ENCODE measurements at regions not wholly inside any gene's neighbourhood (a gene's known extent, or its start where the extent isn't known, plus 50 kb on each side); places are given as distances from the start of the nearest gene placed in this dataset.

GRCh38 chr13:105597573-105597972, 937.9 kb downstream of the EFNB2 start:
- Histone ChIP-seq H3K4me2 (ENCODE audit: unreplicated experiment) (no peak overlapping the region), H3K9me3 (ENCODE audit: low read depth) (no peaks in the 10 kb centered on the region), H3K9ac (no peak overlapping the region), H3K27me3 (replicated peaks; ENCODE audit: insufficient read depth) (no peaks in the 10 kb centered on the region), H3K79me2 (ENCODE audit: insufficient read depth) (no peaks in the 10 kb centered on the region), H3K9me2 (ENCODE audit: insufficient read depth) (no peaks in the 10 kb centered on the region), H3K4me1 (ENCODE audit: insufficient read depth) (no peaks in the 10 kb centered on the region), H3K4me3 (no peak overlapping the region), H4K20me1 (ENCODE audit: insufficient read depth) (no peaks in the 10 kb centered on the region), H3F3A (ENCODE audit: insufficient read depth) (no peaks in the 10 kb centered on the region), H3K36me3 (ENCODE audit: low read depth) (no peaks in the 10 kb centered on the region), H3K27ac (no peak overlapping the region), H2AFZ (no peak overlapping the region)
- 20% methylated on average over 4 to 5 of the region's 6 CpGs for WGBS, 2 experiments (ENCODE audit: low coverage in 1 of 2, low lambda C conversion rate in 2 of 2, missing lambda C conversion rate in 2 of 2)
- TF ChIP-seq EZH2phosphoT487 (IDR thresholded peaks at IDR 0.05; ENCODE audit: insufficient read depth, low read depth), result no peak
- no peak for TF ChIP-seq EZH2 (IDR thresholded peaks at IDR 0.05; ENCODE audit: insufficient read depth, poor library complexity, severe bottlenecking)
- DNase-seq, result no peak
- in situ Hi-C loops (cut with MboI), result no loop called here

DNA sequence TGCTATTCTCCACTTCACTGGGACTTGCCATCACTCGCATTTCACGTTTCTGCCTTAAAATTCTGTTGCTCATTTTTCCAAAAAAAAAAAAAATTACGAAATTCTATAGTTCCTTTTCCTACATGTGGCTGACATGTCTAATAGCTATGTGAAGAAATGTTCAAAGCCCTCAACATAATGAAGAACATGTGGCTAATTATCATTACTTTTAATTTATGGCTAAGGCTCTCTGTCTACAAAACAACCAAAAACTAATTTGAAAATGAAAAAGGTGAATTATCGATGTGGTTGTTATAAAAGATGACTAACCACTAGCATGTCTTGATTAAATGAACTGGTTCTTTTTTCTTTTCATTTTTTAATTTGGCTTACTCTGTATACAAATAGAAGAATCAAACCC, 940.0 kb downstream of the EFNB2 start:
- DNase-seq, result no peak
- H3K4me2 ChIP-seq (ENCODE audit: unreplicated experiment), result no peak overlapping the region
- H4K20me1 ChIP-seq (ENCODE audit: insufficient read depth), result no peaks in the 10 kb centered on the region
- H3K27me3 ChIP-seq (replicated peaks; ENCODE audit: insufficient read depth), result no peaks in the 10 kb centered on the region
- no peaks in the 10 kb centered on the region for H3K9me2 ChIP-seq (ENCODE audit: insufficient read depth)
- H2AFZ ChIP-seq, result no peak overlapping the region
- H3K36me3 ChIP-seq (ENCODE audit: low read depth), result no peaks in the 10 kb centered on the region
- no peak overlapping the region for H3K27ac ChIP-seq
- no peak overlapping the region for H3K9ac ChIP-seq
- H3F3A ChIP-seq (ENCODE audit: insufficient read depth), result no peaks in the 10 kb centered on the region
- H3K4me1 ChIP-seq (ENCODE audit: insufficient read depth), result no peaks in the 10 kb centered on the region
- no peaks in the 10 kb centered on the region for H3K9me3 ChIP-seq (ENCODE audit: low read depth)
- no peak overlapping the region for H3K4me3 ChIP-seq
- WGBS, 2 experiments (ENCODE audit: low coverage in 1 of 2, low lambda C conversion rate in 2 of 2, missing lambda C conversion rate in 2 of 2), result 14% methylated on average over 4 of the region's 4 CpGs
- no peak for TF ChIP-seq EZH2phosphoT487 (IDR thresholded peaks at IDR 0.05; ENCODE audit: insufficient read depth, low read depth)
- no peak for TF ChIP-seq EZH2 (IDR thresholded peaks at IDR 0.05; ENCODE audit: insufficient read depth, poor library complexity, severe bottlenecking)
- in situ Hi-C loops (cut with MboI), result no loop called here
- no peaks in the 10 kb centered on the region for H3K79me2 ChIP-seq (ENCODE audit: insufficient read depth)

DNA sequence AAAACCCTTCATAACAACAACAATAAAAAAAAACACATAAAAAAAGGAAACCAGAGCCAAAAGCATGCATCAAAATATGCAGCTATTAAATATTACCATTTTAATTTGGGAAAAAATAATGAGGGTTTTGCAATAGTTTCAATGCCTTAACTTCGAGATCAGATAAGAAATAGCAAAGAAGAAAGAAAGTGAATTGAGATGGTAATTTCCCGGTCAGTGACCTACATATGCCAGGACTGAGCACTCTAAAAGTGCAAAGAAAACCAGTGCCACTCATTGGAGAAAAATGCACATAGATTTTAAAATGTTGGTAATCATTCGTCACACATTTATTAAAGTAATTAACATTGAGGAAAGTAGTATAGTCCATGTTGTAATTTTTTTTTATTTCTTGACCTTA, 944.2 kb downstream of the EFNB2 start:
- no peak overlapping the region for H2AFZ ChIP-seq
- H3K9me2 ChIP-seq (ENCODE audit: insufficient read depth), result no peaks in the 10 kb centered on the region
- no peaks in the 10 kb centered on the region for H3K27me3 ChIP-seq (replicated peaks; ENCODE audit: insufficient read depth)
- in situ Hi-C loops (cut with MboI), result no loop called here
- TF ChIP-seq EZH2phosphoT487 (IDR thresholded peaks at IDR 0.05; ENCODE audit: insufficient read depth, low read depth), result no peak
- no peaks in the 10 kb centered on the region for H3K79me2 ChIP-seq (ENCODE audit: insufficient read depth)
- WGBS, 2 experiments (ENCODE audit: low coverage in 1 of 2, low lambda C conversion rate in 2 of 2, missing lambda C conversion rate in 2 of 2), result 18 to 21% methylated on average over 3 of the region's 3 CpGs
- no peak overlapping the region for H3K4me3 ChIP-seq
- no peak overlapping the region for H3K9ac ChIP-seq
- H3K4me1 ChIP-seq (ENCODE audit: insufficient read depth), result no peaks in the 10 kb centered on the region
- H4K20me1 ChIP-seq (ENCODE audit: insufficient read depth), result no peaks in the 10 kb centered on the region
- H3K9me3 ChIP-seq (ENCODE audit: low read depth), result no peaks in the 10 kb centered on the region
- H3K4me2 ChIP-seq (ENCODE audit: unreplicated experiment), result no peak overlapping the region
- H3F3A ChIP-seq (ENCODE audit: insufficient read depth), result no peaks in the 10 kb centered on the region
- DNase-seq, result no peak
- no peaks in the 10 kb centered on the region for H3K36me3 ChIP-seq (ENCODE audit: low read depth)
- no peak overlapping the region for H3K27ac ChIP-seq

- Histone ChIP-seq H2AFZ (no peak overlapping the region), H3F3A (ENCODE audit: insufficient read depth) (no peaks in the 10 kb centered on the region), H3K9me3 (ENCODE audit: low read depth) (no peaks in the 10 kb centered on the region), H3K4me2 (ENCODE audit: unreplicated experiment) (no peak overlapping the region), H3K9me2 (ENCODE audit: insufficient read depth) (no peaks in the 10 kb centered on the region), H3K9ac (no peak overlapping the region), H3K27me3 (replicated peaks; ENCODE audit: insufficient read depth) (no peaks in the 10 kb centered on the region), H4K20me1 (ENCODE audit: insufficient read depth) (no peaks in the 10 kb centered on the region), H3K4me3 (no peak overlapping the region), H3K4me1 (ENCODE audit: insufficient read depth) (no peaks in the 10 kb centered on the region), H3K36me3 (ENCODE audit: low read depth) (no peaks in the 10 kb centered on the region), H3K27ac (no peak overlapping the region), H3K79me2 (ENCODE audit: insufficient read depth) (no peaks in the 10 kb centered on the region)
- no peak for DNase-seq
- no peak for TF ChIP-seq EZH2 (IDR thresholded peaks at IDR 0.05; ENCODE audit: insufficient read depth, poor library complexity, severe bottlenecking)
- TF ChIP-seq EZH2phosphoT487 (IDR thresholded peaks at IDR 0.05; ENCODE audit: insufficient read depth, low read depth), result no peak
- WGBS, 2 experiments (ENCODE audit: low coverage in 1 of 2, low lambda C conversion rate in 2 of 2, missing lambda C conversion rate in 2 of 2), result 32 to 34% methylated on average over 7 of the region's 7 CpGs
- in situ Hi-C loops (cut with MboI), result no loop called here
Measured at GRCh38 chr13:105587786-105588185, 947.7 kb downstream of the EFNB2 start.
